Limb (tissue), 2 donors: ENCODE measurements at regions not wholly inside any gene's neighbourhood (a gene's known extent, or its start where the extent isn't known, plus 50 kb on each side); places are given as distances from the start of the nearest gene placed in this dataset.

Experiments used
- DNase-seq, 2 donors: peaks; one replicate each; pipeline ENCODE4 v3.0.0-alpha.2; 2016; ENCODE audit errors: extremely low spot score in 2 of 2

GRCh38 chr5:39902626-39903025 lies 477.8 kb upstream of the DAB2 start:
- DNase-seq, result no peak

DNA sequence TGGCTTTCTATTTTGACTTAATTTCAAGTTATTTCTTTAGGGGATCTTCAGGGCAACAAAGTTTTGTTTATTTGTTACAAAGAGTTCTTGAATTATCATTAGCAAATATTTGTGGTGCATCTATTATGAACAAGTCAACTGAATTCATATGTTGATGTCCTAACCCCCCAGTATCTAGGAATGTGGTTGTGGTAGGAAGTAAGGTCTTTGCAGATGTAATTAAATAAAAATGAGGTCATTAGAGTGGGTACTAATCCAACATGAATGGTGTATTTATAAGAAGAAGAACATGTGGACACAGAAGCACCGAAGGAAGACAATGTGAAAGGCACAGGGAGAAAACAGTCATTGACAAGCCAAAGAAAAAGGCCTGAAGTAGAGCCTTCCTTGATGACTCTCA lies 474.0 kb upstream of the DAB2 start:
- no peak for DNase-seq

GRCh38 chr5:39896706-39897105 lies 471.9 kb upstream of the DAB2 start:
- DNase-seq, result no peak

DNA sequence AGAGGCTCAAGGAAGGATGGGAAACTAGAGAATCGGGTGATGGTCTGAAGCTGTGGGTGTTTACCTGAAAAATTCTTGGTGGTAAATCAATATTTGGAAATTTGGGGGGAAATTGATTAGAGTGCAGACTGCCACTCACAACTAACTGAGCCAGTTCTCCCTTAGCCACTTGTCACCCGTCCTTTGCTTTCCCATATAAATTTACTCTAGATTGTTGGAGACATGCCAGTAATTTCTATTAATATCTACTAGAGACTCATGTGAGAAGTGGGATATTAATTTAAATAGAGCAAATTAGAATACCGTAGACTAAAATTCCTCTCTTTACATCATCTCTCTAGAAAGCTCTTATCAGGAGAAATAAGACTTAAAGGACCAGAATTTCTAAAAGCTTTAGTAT lies 471.3 kb upstream of the DAB2 start:
- no peak for DNase-seq

DNA sequence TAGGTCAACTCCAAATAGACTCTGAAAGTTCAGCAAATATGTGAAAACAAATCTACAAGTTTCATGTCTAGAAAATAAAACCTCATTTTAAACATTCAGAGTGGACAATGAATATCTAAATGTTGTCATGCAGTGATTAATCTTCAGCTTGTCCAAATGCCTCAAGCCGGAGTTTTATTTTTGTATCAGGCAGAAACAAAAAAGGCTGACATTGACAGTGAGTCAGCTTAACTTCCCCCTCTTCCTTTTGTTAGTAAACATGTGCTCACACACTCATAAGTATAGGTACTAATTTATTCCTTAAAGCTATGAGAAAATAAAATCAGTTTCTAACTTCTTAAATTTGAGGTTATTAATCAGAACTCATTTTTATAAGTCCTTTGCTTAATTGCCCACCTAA lies 467.9 kb upstream of the DAB2 start:
- no peak for DNase-seq

- DNase-seq, result no peak
Observed at GRCh38 chr5:39891376-39891775, 466.6 kb upstream of the DAB2 start.

DNA sequence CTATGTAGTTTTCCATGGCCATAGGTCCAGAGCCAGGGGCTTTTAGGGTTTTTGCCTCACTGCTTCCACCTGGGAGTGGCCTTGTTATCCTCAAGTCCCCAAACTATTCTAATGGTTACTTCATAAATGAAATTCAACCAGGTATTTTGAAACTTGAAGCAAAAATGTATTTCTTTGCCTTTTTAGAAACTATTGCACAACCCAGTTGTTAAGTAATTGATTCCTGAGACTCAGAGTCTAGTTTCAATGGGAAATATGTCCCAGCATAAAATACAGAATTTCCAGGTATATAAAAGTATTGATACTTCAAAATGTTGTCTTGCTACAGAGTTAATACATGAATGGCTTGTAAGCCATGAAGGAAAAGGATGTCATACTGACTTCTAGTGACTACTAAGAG lies 456.2 kb upstream of the DAB2 start:
- DNase-seq, result no peak

GRCh38 chr5:39877479-39877878 lies 452.7 kb upstream of the DAB2 start:
- DNase-seq, result no peak

DNA sequence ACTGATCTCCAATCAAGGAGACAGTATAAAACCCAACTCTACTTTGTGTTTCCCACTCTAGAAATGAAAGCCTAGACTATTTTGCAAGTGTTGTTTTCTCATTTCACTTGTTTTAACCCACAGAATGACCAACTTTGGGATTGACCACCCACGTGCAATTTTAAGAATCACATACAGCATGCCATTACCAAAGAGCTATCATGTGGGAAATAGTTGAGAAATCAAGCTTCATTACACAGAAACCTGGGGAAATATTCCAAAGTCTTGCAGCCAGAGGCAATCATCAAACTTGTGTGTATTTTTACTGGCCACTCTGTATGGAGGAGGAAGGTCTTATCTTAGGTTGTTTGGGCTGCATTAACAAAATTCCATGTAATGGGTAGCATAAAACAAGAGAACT lies 451.4 kb upstream of the DAB2 start:
- DNase-seq, result no peak

GRCh38 chr5:39870137-39870536 lies 445.4 kb upstream of the DAB2 start:
- DNase-seq, result no peak

GRCh38 chr5:39869396-39869795 lies 444.6 kb upstream of the DAB2 start:
- DNase-seq, result no peak

GRCh38 chr5:39867923-39868322 lies 443.1 kb upstream of the DAB2 start:
- DNase-seq, result no peak

DNA sequence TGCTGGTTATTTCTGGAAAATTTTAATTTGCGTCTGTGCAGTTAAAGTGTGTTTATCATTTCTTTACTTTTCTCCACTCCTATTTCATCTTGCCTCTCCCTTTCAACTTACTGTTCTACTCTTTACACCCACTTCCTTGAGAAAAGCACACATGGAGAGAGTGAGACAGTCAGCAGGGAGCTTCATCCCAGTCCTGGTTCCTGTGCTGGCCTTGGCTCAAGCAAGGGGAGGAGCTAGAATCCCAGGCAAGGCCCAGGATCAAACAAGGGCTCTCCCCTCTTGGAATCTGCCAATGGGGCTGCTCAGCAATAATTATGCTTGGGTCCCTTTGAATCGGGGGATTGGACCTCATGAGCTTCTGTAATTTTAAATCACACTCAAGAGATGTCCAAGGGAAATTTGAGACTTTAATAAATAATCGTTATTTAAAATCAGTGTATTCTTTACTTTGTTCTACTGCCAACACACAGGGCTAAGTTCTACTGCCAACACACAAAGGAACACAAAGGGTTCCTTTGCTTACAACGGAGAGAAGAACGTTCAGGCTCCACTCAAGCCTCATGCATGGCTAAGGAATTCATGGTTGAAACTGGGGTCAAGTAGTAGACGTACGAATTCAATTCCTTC lies 439.3 kb upstream of the DAB2 start:
- no peak for DNase-seq

DNA sequence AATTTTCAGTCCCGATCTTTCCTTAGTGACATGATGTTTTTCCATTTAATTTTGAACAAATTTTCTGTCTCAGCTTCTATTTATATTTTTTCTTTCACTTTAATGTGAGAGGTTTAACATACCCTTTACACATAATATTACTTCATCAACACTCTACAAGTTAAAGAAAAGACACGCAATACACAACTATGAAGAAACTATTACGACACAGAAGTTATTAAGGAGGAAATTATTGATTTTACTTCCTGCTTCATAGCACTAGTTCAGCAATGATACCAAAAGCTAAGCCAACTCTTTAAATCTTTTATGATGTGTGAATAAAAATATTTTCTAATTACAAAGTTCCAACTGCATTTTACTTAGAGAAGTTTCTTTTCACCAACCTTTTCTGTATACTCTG lies 432.3 kb upstream of the DAB2 start:
- DNase-seq, result no peak

DNA sequence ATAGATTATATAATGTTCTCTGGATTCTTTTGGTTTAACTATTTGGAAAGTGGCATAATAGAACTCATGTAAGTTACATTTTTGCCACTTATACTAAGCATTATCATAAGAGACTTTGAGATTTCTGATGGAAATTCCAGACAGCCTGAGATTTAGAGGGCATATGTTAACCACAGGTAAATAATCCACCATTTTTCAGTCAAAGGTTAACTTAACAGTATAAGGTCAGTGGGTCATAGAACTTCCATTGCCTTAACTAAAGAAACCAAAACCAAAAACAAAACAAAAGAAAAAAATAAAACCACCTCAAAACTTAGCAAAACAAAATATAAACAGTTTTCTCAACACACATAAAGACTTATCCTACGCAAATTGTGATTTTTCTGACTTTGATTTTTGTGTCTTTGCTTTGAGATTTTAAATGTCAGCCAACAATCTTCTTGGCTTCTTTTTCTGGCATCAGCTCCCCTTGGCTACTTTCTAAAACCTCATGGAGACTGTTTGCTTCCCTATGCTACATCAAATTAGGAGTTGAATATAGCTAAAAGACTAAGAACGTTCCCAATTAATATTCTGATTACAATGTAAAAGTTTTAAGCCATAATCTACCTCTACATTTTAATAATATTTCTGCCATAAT lies 430.1 kb upstream of the DAB2 start:
- DNase-seq, result no peak

DNA sequence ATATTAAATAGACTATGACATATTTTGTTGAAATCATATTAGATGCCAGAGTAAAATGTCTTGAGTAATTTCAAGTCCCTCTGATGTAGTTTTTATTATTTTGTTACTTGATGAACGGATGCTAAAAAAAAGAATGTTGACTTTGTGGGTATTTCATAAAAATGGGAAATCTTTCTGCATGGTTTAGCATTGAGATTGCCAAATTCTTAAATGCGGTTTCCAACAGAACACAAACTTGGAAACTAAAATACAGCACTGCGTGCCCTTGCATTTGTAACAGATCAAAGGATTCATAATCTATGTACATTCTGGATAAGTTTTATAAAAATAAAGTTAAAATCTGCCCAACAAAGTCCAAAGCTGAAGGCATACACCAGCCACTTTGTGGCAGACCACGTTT lies 425.5 kb upstream of the DAB2 start:
- no peak for DNase-seq

DNA sequence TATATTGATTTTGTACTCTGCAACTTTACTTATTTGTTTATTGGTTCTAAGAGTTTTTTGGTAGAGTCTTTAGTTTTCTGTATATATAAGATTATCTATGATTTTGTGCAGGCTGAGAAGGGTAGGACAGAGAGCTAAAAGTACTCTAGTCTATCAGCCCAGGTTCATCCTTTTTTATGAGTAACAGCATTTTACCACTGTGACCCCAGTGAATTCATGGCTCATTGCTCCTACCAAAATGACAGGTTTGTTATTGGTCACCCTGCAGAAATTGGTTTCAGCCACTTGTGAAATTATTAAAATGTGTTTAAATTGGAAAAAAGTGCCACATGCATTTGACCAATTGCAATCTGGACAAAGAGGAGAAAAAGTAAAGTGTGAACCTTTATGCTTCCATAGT lies 421.4 kb upstream of the DAB2 start:
- no peak for DNase-seq

DNA sequence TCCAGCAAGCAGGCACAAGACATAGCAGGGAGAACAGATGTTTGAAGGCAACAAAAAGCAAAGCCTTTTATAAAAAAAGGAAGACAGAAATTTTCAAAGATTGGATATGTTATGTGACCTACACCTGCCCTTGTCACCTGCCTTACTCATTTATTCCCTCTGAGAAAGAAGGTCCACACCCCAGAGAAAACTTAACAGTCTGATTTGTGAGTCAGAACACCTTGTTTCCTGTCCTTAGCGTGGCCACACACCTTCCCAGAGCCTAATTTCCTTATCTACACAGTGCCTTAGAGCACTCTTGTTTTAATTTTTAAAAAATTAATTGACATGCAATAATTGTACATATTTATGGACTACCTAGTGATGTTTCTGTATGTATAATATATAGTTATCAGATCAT lies 419.0 kb upstream of the DAB2 start:
- DNase-seq, result no peak

GRCh38 chr5:39835371-39835770 lies 410.6 kb upstream of the DAB2 start:
- no peak for DNase-seq

DNA sequence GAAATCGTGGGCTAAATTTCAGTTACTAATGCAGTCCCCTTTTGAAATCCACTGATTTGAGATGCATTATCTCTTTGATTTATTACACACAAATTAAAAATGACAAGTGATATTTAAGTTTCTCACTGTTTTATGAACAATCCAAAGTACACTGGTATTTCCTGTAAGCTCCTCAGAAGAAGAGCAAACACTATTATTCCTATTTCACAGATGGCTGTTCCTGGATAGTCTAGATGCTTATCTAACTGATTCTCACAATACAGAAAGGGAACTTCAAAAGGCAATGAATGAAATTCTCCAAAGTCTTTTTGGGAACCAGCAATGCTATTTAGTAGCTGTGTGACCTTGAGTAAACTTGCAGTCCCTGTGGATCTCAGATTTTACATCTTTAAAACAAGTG lies 404.7 kb upstream of the DAB2 start:
- DNase-seq, result no peak

GRCh38 chr5:39826051-39826450 lies 401.3 kb upstream of the DAB2 start:
- DNase-seq, result no peak

- DNase-seq, result no peak
Observed at GRCh38 chr5:39825301-39825700, 400.5 kb upstream of the DAB2 start.

- DNase-seq, result no peak
Observed at GRCh38 chr5:39822020-39822419, 397.2 kb upstream of the DAB2 start.

DNA sequence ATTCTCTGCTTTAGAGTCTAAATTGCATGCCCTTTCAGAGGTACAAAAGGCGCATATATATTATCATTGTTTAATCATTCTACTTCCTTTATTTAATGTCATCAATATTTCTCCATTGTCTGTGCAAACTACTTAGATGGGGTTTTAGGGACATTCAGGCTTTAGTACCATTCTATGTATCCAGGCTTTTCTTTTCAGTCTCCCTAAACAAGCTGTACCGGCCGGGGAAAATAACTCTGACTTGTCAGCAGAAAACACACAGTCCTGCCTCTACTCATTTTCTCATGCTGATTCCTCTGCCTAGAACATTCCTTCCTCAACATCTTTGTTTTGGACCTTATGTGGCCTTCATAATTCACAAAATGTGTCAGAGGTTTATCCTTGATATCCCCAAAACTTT lies 392.1 kb upstream of the DAB2 start:
- DNase-seq, result no peak
